Keratinocyte (primary cell): ENCODE measurements at regions not wholly inside any gene's neighbourhood (a gene's known extent, or its start where the extent isn't known, plus 50 kb on each side); places are given as distances from the start of the nearest gene placed in this dataset.

Experiments used
- DNase-seq: peaks from one replicate; pipeline ENCODE4 v3.0.0-alpha.2; 2011; ENCODE audit warnings: low read depth, missing footprints, low spot score
- FAIRE-seq: peaks from 2 replicates; lab custom pipeline; 2011; peaks lifted over from hg19 to GRCh38; lab: Jason Lieb, UNC
- H2AFZ ChIP-seq: 2 replicates; pipeline ENCODE4 v1.6.0; 2012; ENCODE audit warnings: low read length, control low read depth, inconsistent platforms; ENCODE audit not compliant: control insufficient read depth
- H3K27ac ChIP-seq: 2 replicates; pipeline ENCODE4 v1.5.1; 2011; ENCODE audit warnings: low read length; ENCODE audit not compliant: control insufficient read depth, insufficient read depth
- H3K27me3 ChIP-seq: 3 replicates; pipeline ENCODE4 v1.6.0; 2011; ENCODE audit warnings: low read length; ENCODE audit not compliant: control insufficient read depth, insufficient read depth; ENCODE audit errors: extremely low read depth
- H3K36me3 ChIP-seq, 2 experiments: 2 replicates in 1 of 2; 3 replicates in 1 of 2; pipeline ENCODE4 v1.5.1; 2011; ENCODE audit warnings: low read length in 2 of 2, mild to moderate bottlenecking in 1 of 2; ENCODE audit not compliant: control insufficient read depth in 2 of 2, insufficient read depth in 2 of 2; ENCODE audit errors: extremely low read depth in 1 of 2
- H3K4me1 ChIP-seq: 3 replicates; pipeline ENCODE4 v1.5.1; 2011; ENCODE audit warnings: low read length; ENCODE audit not compliant: control insufficient read depth, insufficient read depth; ENCODE audit errors: extremely low read depth
- H3K4me2 ChIP-seq: 3 replicates; pipeline ENCODE4 v1.6.0; 2011; ENCODE audit warnings: low read depth, low read length; ENCODE audit not compliant: control insufficient read depth, insufficient read depth; ENCODE audit errors: extremely low read depth
- H3K4me3 ChIP-seq, 3 experiments: fragments of 200-600 bp in 1 of 3; sonication (generic) in 1 of 3; 2 replicates in 2 of 3; 3 replicates in 1 of 3; pipeline ENCODE4 v1.5.1; 2011 to 2016; ENCODE audit warnings: low read length in 3 of 3, mild to moderate bottlenecking in 3 of 3, control low read depth in 2 of 3, inconsistent platforms in 1 of 3, low read depth in 1 of 3, mixed read lengths in 1 of 3, mixed run types in 1 of 3, moderate library complexity in 1 of 3; ENCODE audit not compliant: control insufficient read depth in 2 of 3, insufficient read depth in 2 of 3; ENCODE audit errors: extremely low read depth in 1 of 3
- H3K79me2 ChIP-seq: 2 replicates; pipeline ENCODE4 v1.6.0; 2012; ENCODE audit warnings: low read length; ENCODE audit not compliant: control insufficient read depth, insufficient read depth
- H3K9ac ChIP-seq: 3 replicates; pipeline ENCODE4 v1.6.0; 2011; ENCODE audit warnings: low read length; ENCODE audit not compliant: control insufficient read depth, insufficient read depth; ENCODE audit errors: extremely low read depth
- H3K9me1 ChIP-seq: 3 replicates; pipeline ENCODE4 v1.6.0; 2011; ENCODE audit warnings: low read length; ENCODE audit not compliant: control insufficient read depth, insufficient read depth; ENCODE audit errors: extremely low read depth
- H3K9me3 ChIP-seq: 2 replicates; pipeline ENCODE4 v1.5.1; 2012; ENCODE audit warnings: low read depth, low read length; ENCODE audit not compliant: control insufficient read depth
- H4K20me1 ChIP-seq: 3 replicates; pipeline ENCODE4 v1.6.0; 2011; ENCODE audit warnings: low read length; ENCODE audit not compliant: control insufficient read depth, insufficient read depth; ENCODE audit errors: extremely low read depth
- EZH2 ChIP-seq: IDR thresholded peaks from one replicate; pipeline ENCODE4 v1.6.1; 2012; ENCODE audit warnings: inconsistent platforms, mild to moderate bottlenecking, low read length, moderate library complexity
- dilution Hi-C: fragments of 300-500 bp; cut with MboI; formaldehyde crosslinking; loops from one replicate; pipeline ENCODE4 v1.7.0; 2020; ENCODE audit warnings: low sequenced_read_pairs; ENCODE audit not compliant: extremely low pct_ligation_motif_present
- TF ChIP-seq, protein P1 (sequence below), 3 experiments: IDR thresholded peaks in 1 of 3; conservative IDR thresholded peaks in 1 of 3; optimal IDR thresholded peaks in 1 of 3; 2 replicates in 2 of 3; 3 replicates in 1 of 3; pipeline versions ENCODE3 to v1.5.1; 2011; ENCODE audit warnings: low read length in 3 of 3, mild to moderate bottlenecking in 3 of 3, moderate library complexity in 2 of 3, control low read depth in 1 of 3, inconsistent platforms in 1 of 3; ENCODE audit not compliant: insufficient read depth in 2 of 3; ENCODE audit errors: extremely low read depth in 1 of 3

DNA sequence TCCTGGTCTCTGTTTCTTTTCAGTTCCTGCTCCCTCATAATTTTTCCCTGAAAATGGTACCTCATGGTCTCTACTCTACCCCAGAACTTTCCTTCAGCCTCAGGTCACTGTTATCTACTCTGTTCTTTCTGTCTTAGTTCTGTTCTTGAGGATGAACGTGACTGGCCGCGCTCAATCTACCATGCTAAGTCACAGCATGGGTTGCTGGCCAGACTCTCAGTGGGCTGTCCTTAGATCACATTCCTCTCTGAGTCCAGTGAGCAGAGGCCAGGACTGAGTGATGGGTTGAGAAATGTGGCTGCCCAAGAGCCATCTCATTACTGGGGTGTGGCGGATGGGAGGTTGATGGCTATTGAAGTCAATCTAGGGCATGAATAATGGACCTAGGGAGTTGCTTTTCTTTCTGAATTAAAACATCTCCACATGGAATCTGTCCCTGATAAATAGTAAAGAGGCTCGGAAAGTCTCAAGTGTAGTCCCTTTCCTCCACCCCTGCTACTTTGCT, 164.0 kb upstream of the DTNBP1 start:
- no peak overlapping the region for H3K4me3 ChIP-seq

DNA sequence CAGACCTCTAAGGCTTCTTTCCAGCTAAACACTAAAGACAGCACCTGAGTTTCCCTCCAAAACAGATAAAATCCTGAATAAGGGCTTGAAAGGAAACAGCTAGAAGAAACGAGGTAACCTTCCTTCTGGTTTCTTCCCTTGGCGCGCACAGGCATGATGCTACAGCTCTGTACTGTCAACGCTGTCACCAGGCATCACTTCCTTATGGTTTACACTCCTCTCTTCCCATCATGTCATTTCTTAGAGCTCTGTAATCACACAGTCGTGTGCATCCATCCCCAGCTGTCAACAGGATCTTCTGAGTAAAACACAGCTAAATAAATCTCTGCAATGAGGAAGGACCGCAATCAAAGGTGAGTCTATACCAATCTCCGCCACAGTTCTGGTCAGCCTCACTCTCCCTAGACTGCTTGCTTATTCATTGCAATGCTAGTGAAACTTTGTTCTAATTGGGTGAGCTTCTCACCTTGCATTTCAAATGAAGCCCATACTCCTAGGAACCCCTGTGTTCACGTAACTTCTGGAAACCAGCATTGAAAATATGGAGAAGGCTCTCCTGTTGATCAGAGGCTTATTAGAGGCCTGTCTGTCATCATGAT, 162.6 kb upstream of the DTNBP1 start:
- Histone ChIP-seq H4K20me1 (no peaks in the 10 kb centered on the region), H3K27ac (no peak overlapping the region), H3K4me2 (no peak overlapping the region), H3K27me3 (peaks cover 23% of the 10 kb centered on the region), H2AFZ (no peak overlapping the region), H3K36me3 (no peaks in the 10 kb centered on the region), H3K4me1 (no peaks in the 10 kb centered on the region), H3K9ac (no peak overlapping the region), H3K4me3 (no peak overlapping the region), H3K79me2 (no peaks in the 10 kb centered on the region), H3K9me3 (no peaks in the 10 kb centered on the region), H3K9me1 (no peaks in the 10 kb centered on the region)
- TF ChIP-seq, protein P1, sequence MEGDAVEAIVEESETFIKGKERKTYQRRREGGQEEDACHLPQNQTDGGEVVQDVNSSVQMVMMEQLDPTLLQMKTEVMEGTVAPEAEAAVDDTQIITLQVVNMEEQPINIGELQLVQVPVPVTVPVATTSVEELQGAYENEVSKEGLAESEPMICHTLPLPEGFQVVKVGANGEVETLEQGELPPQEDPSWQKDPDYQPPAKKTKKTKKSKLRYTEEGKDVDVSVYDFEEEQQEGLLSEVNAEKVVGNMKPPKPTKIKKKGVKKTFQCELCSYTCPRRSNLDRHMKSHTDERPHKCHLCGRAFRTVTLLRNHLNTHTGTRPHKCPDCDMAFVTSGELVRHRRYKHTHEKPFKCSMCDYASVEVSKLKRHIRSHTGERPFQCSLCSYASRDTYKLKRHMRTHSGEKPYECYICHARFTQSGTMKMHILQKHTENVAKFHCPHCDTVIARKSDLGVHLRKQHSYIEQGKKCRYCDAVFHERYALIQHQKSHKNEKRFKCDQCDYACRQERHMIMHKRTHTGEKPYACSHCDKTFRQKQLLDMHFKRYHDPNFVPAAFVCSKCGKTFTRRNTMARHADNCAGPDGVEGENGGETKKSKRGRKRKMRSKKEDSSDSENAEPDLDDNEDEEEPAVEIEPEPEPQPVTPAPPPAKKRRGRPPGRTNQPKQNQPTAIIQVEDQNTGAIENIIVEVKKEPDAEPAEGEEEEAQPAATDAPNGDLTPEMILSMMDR (optimal IDR thresholded peaks at IDR 0.05 in 1 of 3, IDR thresholded peaks at IDR 0.05 in 1 of 3, conservative IDR thresholded peaks at IDR 0.05 in 1 of 3; ENCODE audit: extremely low read depth in 1 of 3, insufficient read depth in 2 of 3, low read length in 3 of 3) = no peak
- TF ChIP-seq EZH2 = no peak
- DNase-seq = no peak
- dilution Hi-C loops = no loop called here
- no peak for FAIRE-seq

More for the DNA sequence above, 164.0 kb upstream of the DTNBP1 start:
- no peak overlapping the region for H3K9ac ChIP-seq
- H3K36me3 ChIP-seq = no peaks in the 10 kb centered on the region
- no peaks in the 10 kb centered on the region for H3K9me3 ChIP-seq
- H3K79me2 ChIP-seq = no peaks in the 10 kb centered on the region
- no peak overlapping the region for H3K27ac ChIP-seq
- H3K4me2 ChIP-seq = no peak overlapping the region
- H3K27me3 ChIP-seq = peaks cover 19% of the 10 kb centered on the region
- TF ChIP-seq EZH2 = no peak
- TF ChIP-seq, protein P1 (optimal IDR thresholded peaks at IDR 0.05 in 1 of 3, IDR thresholded peaks at IDR 0.05 in 1 of 3, conservative IDR thresholded peaks at IDR 0.05 in 1 of 3; ENCODE audit: extremely low read depth in 1 of 3, insufficient read depth in 2 of 3, low read length in 3 of 3) = no peak
- no peak for DNase-seq
- H4K20me1 ChIP-seq = no peaks in the 10 kb centered on the region
- H2AFZ ChIP-seq = no peak overlapping the region
- dilution Hi-C loops = no loop called here
- no peaks in the 10 kb centered on the region for H3K9me1 ChIP-seq
- no peaks in the 10 kb centered on the region for H3K4me1 ChIP-seq
- FAIRE-seq = no peak
